ENCODE measurements at regions not wholly inside any gene's neighbourhood (a gene's known extent, or its start where the extent isn't known, plus 50 kb on each side); places are given as distances from the start of the nearest gene placed in this dataset.

- no peak for DNase-seq
- intact Hi-C loops (cut with DNase I; ENCODE audit: low total_unique reads), result no loop called here
- Histone ChIP-seq H3K9me3 (no peaks in the 10 kb centered on the region), H3K36me3 (no peaks in the 10 kb centered on the region), H3K27ac (no peak overlapping the region), H3K27me3 (no peaks in the 10 kb centered on the region), H3K4me1 (no peaks in the 10 kb centered on the region), H3K4me3 (no peak overlapping the region)
- no peak for TF ChIP-seq CTCF (IDR thresholded peaks at IDR 0.05)
These were observed 622.3 kb downstream of the SMARCA1 start for GRCh38 chrX:128901018-128901417.

GRCh38 chrX:128897621-128898020, 625.7 kb downstream of the SMARCA1 start:
- DNase-seq, result no peak
- Histone ChIP-seq H3K9me3 (no peaks in the 10 kb centered on the region), H3K36me3 (no peaks in the 10 kb centered on the region), H3K27me3 (no peaks in the 10 kb centered on the region), H3K4me1 (no peaks in the 10 kb centered on the region), H3K4me3 (no peak overlapping the region), H3K27ac (no peak overlapping the region)
- no peak for TF ChIP-seq CTCF (IDR thresholded peaks at IDR 0.05)
- intact Hi-C loops (cut with DNase I; ENCODE audit: low total_unique reads), result no loop called here

DNA sequence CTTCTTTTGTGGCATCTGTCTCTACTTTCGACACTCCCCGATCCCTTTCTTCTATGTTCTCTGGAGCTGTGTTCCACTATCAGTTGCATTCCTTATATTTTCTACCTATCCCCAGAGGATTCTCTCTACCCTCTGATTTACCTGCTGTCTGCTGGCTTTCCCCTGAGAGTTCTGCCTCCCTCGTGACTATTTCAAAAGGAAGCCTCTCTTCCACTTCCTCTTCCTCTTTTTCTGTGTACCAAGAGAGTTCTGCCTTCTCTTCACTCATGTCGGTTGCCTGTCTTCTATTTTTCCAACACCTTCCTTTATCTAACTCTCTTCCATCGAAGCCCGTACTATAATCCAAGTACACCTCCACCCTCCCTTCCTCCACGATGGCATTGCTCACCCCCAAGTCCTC, 631.7 kb downstream of the SMARCA1 start:
- intact Hi-C loops (cut with DNase I; ENCODE audit: low total_unique reads), result no loop called here
- H3K36me3 ChIP-seq, result no peaks in the 10 kb centered on the region
- DNase-seq, result no peak
- no peaks in the 10 kb centered on the region for H3K4me1 ChIP-seq
- no peak overlapping the region for H3K4me3 ChIP-seq
- H3K9me3 ChIP-seq, result no peaks in the 10 kb centered on the region
- no peak overlapping the region for H3K27ac ChIP-seq
- no peaks in the 10 kb centered on the region for H3K27me3 ChIP-seq
- no peak for TF ChIP-seq CTCF (IDR thresholded peaks at IDR 0.05)

GRCh38 chrX:128884430-128884829, 638.9 kb downstream of the SMARCA1 start:
- no peaks in the 10 kb centered on the region for H3K4me1 ChIP-seq
- intact Hi-C loops (cut with DNase I; ENCODE audit: low total_unique reads), result no loop called here
- no peaks in the 10 kb centered on the region for H3K27me3 ChIP-seq
- no peak overlapping the region for H3K4me3 ChIP-seq
- H3K9me3 ChIP-seq, result no peaks in the 10 kb centered on the region
- no peak for TF ChIP-seq CTCF (IDR thresholded peaks at IDR 0.05)
- no peak for DNase-seq
- no peak overlapping the region for H3K27ac ChIP-seq
- no peaks in the 10 kb centered on the region for H3K36me3 ChIP-seq

DNA sequence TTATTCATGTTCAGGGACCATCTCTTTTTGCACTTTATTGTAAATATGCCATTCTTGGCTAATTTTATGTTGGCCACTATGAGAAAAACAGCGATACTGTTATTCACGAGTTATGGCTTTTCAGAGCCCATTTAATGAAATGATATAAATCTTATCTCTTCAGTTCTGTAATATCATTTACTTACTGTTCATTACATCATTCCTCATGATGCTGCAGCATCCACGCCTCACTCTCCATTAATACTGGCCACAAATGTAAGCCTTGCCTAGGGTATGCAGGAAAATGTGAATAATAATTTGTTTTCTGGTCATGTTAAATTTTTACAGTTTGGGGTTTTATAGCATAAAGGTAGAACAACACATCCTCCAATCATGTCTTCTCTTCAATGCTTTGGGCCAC, 639.6 kb downstream of the SMARCA1 start:
- Histone ChIP-seq H3K36me3 (no peaks in the 10 kb centered on the region), H3K4me1 (no peaks in the 10 kb centered on the region), H3K4me3 (no peak overlapping the region), H3K27me3 (no peaks in the 10 kb centered on the region), H3K9me3 (no peaks in the 10 kb centered on the region), H3K27ac (no peak overlapping the region)
- intact Hi-C loops (cut with DNase I; ENCODE audit: low total_unique reads), result no loop called here
- no peak for DNase-seq
- TF ChIP-seq CTCF (IDR thresholded peaks at IDR 0.05), result no peak

- Histone ChIP-seq H3K27ac (no peak overlapping the region), H3K36me3 (no peaks in the 10 kb centered on the region), H3K9me3 (no peaks in the 10 kb centered on the region), H3K4me1 (no peaks in the 10 kb centered on the region), H3K27me3 (no peaks in the 10 kb centered on the region), H3K4me3 (no peak overlapping the region)
- no peak for TF ChIP-seq CTCF (IDR thresholded peaks at IDR 0.05)
- DNase-seq, result no peak
- intact Hi-C loops (cut with DNase I; ENCODE audit: low total_unique reads), result no loop called here
These were observed 652.9 kb downstream of the SMARCA1 start for GRCh38 chrX:128870361-128870760.

Measured in tibial artery (tissue), 4 donors.